SHP77 treated with DMSO at 0.1 percent for 48 hours (cell line): ENCODE measurements at regions not wholly inside any gene's neighbourhood (a gene's known extent, or its start where the extent isn't known, plus 50 kb on each side); places are given as distances from the start of the nearest gene placed in this dataset.
"Not testable (repeated sequence)": the region's sequence is repeated elsewhere in the genome, so short reads cannot be mapped to it uniquely, and the experiment has no call there.

ENCODE experiments used
- DNase-seq: peaks from one replicate; lab custom pipeline; 2025; lab: John Stamatoyannopoulos, UW

GRCh38 chr7:153081496-153081895 lies 321.9 kb downstream of the ACTR3B start:
- DNase-seq: no peak

- DNase-seq: no peak
Observed at GRCh38 chr7:153084278-153084677, 324.7 kb downstream of the ACTR3B start.

GRCh38 chr7:153087498-153087897 lies 327.9 kb downstream of the ACTR3B start:
- DNase-seq: no peak

- DNase-seq: no peak
Observed at GRCh38 chr7:153088601-153089000, 329.0 kb downstream of the ACTR3B start.

GRCh38 chr7:153090209-153090608 lies 330.7 kb downstream of the ACTR3B start:
- no peak for DNase-seq

- DNase-seq: no peak
Observed at GRCh38 chr7:153090764-153091163, 331.2 kb downstream of the ACTR3B start.

- DNase-seq: no peak
Observed at GRCh38 chr7:153091477-153091876, 331.9 kb downstream of the ACTR3B start.

GRCh38 chr7:153097511-153098201 lies 338.1 kb downstream of the ACTR3B start:
- no peak for DNase-seq

- DNase-seq: no peak
Observed at GRCh38 chr7:153099235-153099634, 339.7 kb downstream of the ACTR3B start.

- no peak for DNase-seq
Observed at GRCh38 chr7:153100691-153101237, 341.2 kb downstream of the ACTR3B start.

- no peak for DNase-seq
Observed at GRCh38 chr7:153103202-153103601, 343.6 kb downstream of the ACTR3B start.

GRCh38 chr7:153107826-153108225 lies 348.3 kb downstream of the ACTR3B start:
- DNase-seq: no peak

- no peak for DNase-seq
Observed at GRCh38 chr7:153109566-153109965, 350.0 kb downstream of the ACTR3B start.

GRCh38 chr7:153110606-153111005 lies 351.1 kb downstream of the ACTR3B start:
- no peak for DNase-seq

- DNase-seq: not testable (repeated sequence)
Observed at GRCh38 chr7:153122255-153122654, 362.7 kb downstream of the ACTR3B start.

- no peak for DNase-seq
Observed at GRCh38 chr7:153130052-153130451, 370.5 kb downstream of the ACTR3B start.

- DNase-seq: no peak
Observed at GRCh38 chr7:153151766-153152165, 392.2 kb downstream of the ACTR3B start.

- no peak for DNase-seq
Observed at GRCh38 chr7:153152801-153153422, 393.4 kb downstream of the ACTR3B start.

- DNase-seq: no peak
Observed at GRCh38 chr7:153158149-153158548, 398.6 kb downstream of the ACTR3B start.

GRCh38 chr7:153170287-153170686 lies 410.7 kb downstream of the ACTR3B start:
- no peak for DNase-seq

GRCh38 chr7:153185936-153186335 lies 426.4 kb downstream of the ACTR3B start:
- no peak for DNase-seq

GRCh38 chr7:153188161-153188560 lies 428.6 kb downstream of the ACTR3B start:
- DNase-seq: no peak

GRCh38 chr7:153188630-153189029 lies 429.1 kb downstream of the ACTR3B start:
- DNase-seq: no peak

- no peak for DNase-seq
Observed at GRCh38 chr7:153190452-153190851, 430.9 kb downstream of the ACTR3B start.
